CD4-positive, alpha-beta T cell treated with Interleukin-6 at 100 ng/mL for 8 hours (primary cell): ENCODE measurements at regions not wholly inside any gene's neighbourhood (a gene's known extent, or its start where the extent isn't known, plus 50 kb on each side); places are given as distances from the start of the nearest gene placed in this dataset.
A peak's percentile ranks its signal among the peaks of the same experiment; 100 is the strongest.
"Not testable (repeated sequence)": the region's sequence is repeated elsewhere in the genome, so short reads cannot be mapped to it uniquely, and the experiment has no call there.

ENCODE experiments used
- DNase-seq: peaks from one replicate; pipeline ENCODE4 v3.0.0-alpha.2; 2020; ENCODE audit warnings: mixed read lengths, low spot score

- no peak for DNase-seq
Observed at GRCh38 chr10:29725133-29725720, 90.5 kb upstream of the SVIL start.

- DNase-seq: no peak
Observed at GRCh38 chr10:29723726-29724125, 89.0 kb upstream of the SVIL start.

- DNase-seq: no peak
Observed at GRCh38 chr10:29722777-29723176, 88.0 kb upstream of the SVIL start.

- no peak for DNase-seq
Observed at GRCh38 chr10:29720149-29720548, 85.4 kb upstream of the SVIL start.

GRCh38 chr10:29719281-29719675 lies 84.5 kb upstream of the SVIL start:
- DNase-seq: no peak

GRCh38 chr10:29715296-29715695 lies 80.5 kb upstream of the SVIL start:
- no peak for DNase-seq

- DNase-seq: no peak
Observed at GRCh38 chr10:29714096-29714874, 79.5 kb upstream of the SVIL start.

GRCh38 chr10:29713450-29713849 lies 78.7 kb upstream of the SVIL start:
- DNase-seq: no peak

GRCh38 chr10:29712108-29712507 lies 77.3 kb upstream of the SVIL start:
- no peak for DNase-seq

- no peak for DNase-seq
Observed at GRCh38 chr10:29710128-29710527, 75.4 kb upstream of the SVIL start.

- no peak for DNase-seq
Observed at GRCh38 chr10:29709484-29710002, 74.8 kb upstream of the SVIL start.

GRCh38 chr10:29703271-29703670 lies 68.5 kb upstream of the SVIL start:
- DNase-seq: no peak

GRCh38 chr10:29702273-29703164 lies 67.7 kb upstream of the SVIL start:
- DNase-seq: no peak

- no peak for DNase-seq
Observed at GRCh38 chr10:29701306-29701705, 66.5 kb upstream of the SVIL start.

GRCh38 chr10:29699621-29700020 lies 64.8 kb upstream of the SVIL start:
- DNase-seq: no peak

GRCh38 chr10:29698773-29699490 lies 64.2 kb upstream of the SVIL start:
- no peak for DNase-seq

GRCh38 chr10:29696581-29696980 lies 61.8 kb upstream of the SVIL start:
- DNase-seq: not testable (repeated sequence)

- no peak for DNase-seq
Observed at GRCh38 chr10:29694121-29694520, 59.4 kb upstream of the SVIL start.

GRCh38 chr10:29692121-29692539 lies 57.4 kb upstream of the SVIL start:
- DNase-seq: no peak

- DNase-seq: no peak
Observed at GRCh38 chr10:29691564-29692072, 56.8 kb upstream of the SVIL start.

GRCh38 chr10:29689001-29689400 lies 54.2 kb upstream of the SVIL start:
- peak; percentile 13 for DNase-seq

- DNase-seq: no peak
Observed at GRCh38 chr10:29688230-29688661, 53.5 kb upstream of the SVIL start.
